Stimulated activated CD4-positive, alpha-beta T cell treated with anti-CD3 and anti-CD28 coated beads, Interleukin-4, amount 100 ng/mL, for 1 hour (primary cell): ENCODE measurements at regions not wholly inside any gene's neighbourhood (a gene's known extent, or its start where the extent isn't known, plus 50 kb on each side); places are given as distances from the start of the nearest gene placed in this dataset.

Experiments used
- DNase-seq: peaks from one replicate; pipeline ENCODE4 v3.0.0-alpha.2; 2020

- DNase-seq: no peak
Observed at GRCh38 chr7:155138204-155138603, 68.1 kb downstream of the HTR5A start.

GRCh38 chr7:155141562-155141961 is 71.4 kb downstream of the HTR5A start:
- DNase-seq: no peak

GRCh38 chr7:155143381-155143780 is 73.3 kb downstream of the HTR5A start:
- no peak for DNase-seq

GRCh38 chr7:155144371-155144770 is 74.2 kb downstream of the HTR5A start:
- DNase-seq: no peak

GRCh38 chr7:155145477-155146255 is 75.5 kb downstream of the HTR5A start:
- no peak for DNase-seq

- DNase-seq: no peak
Observed at GRCh38 chr7:155147172-155147571, 77.0 kb downstream of the HTR5A start.

- no peak for DNase-seq
Observed at GRCh38 chr7:155147624-155148023, 77.5 kb downstream of the HTR5A start.

GRCh38 chr7:155153676-155154075 is 83.6 kb downstream of the HTR5A start:
- no peak for DNase-seq

GRCh38 chr7:155154586-155154985 is 84.5 kb downstream of the HTR5A start:
- no peak for DNase-seq

GRCh38 chr7:155161690-155162089 is 91.6 kb downstream of the HTR5A start:
- DNase-seq: no peak

GRCh38 chr7:155162422-155162821 is 92.3 kb downstream of the HTR5A start:
- no peak for DNase-seq

GRCh38 chr7:155163696-155164095 is 93.6 kb downstream of the HTR5A start:
- DNase-seq: no peak

GRCh38 chr7:155164316-155164715 is 94.2 kb downstream of the HTR5A start:
- no peak for DNase-seq

GRCh38 chr7:155166108-155166507 is 96.0 kb downstream of the HTR5A start:
- no peak for DNase-seq

- no peak for DNase-seq
Observed at GRCh38 chr7:155166673-155167370, 96.7 kb downstream of the HTR5A start.

- no peak for DNase-seq
Observed at GRCh38 chr7:155167706-155168365, 97.7 kb downstream of the HTR5A start.

- DNase-seq: no peak
Observed at GRCh38 chr7:155168597-155169480, 98.7 kb downstream of the HTR5A start.

- DNase-seq: no peak
Observed at GRCh38 chr7:155169498-155170065, 99.5 kb downstream of the HTR5A start.

- DNase-seq: no peak
Observed at GRCh38 chr7:155170331-155170730, 100.2 kb downstream of the HTR5A start.

GRCh38 chr7:155172141-155172540 is 102.0 kb downstream of the HTR5A start:
- no peak for DNase-seq

GRCh38 chr7:155173905-155174304 is 103.8 kb downstream of the HTR5A start:
- DNase-seq: no peak

GRCh38 chr7:155178096-155178495 is 108.0 kb downstream of the HTR5A start:
- no peak for DNase-seq

- no peak for DNase-seq
Observed at GRCh38 chr7:155181768-155182167, 111.6 kb downstream of the HTR5A start.
